BE2C (cell line): ENCODE measurements at regions not wholly inside any gene's neighbourhood (a gene's known extent, or its start where the extent isn't known, plus 50 kb on each side); places are given as distances from the start of the nearest gene placed in this dataset.

ENCODE experiments used
- DNase-seq: peaks from one replicate; pipeline ENCODE4 v3.0.0-alpha.2; 2020
- H3K27me3 ChIP-seq: fragments of 250-450 bp; sonication (Bioruptor Pico); 2 replicates; pipeline ENCODE4 v1.5.1; 2020; ENCODE audit warnings: mild to moderate bottlenecking
- H3K36me3 ChIP-seq: fragments of 250-450 bp; sonication (Bioruptor Pico); 2 replicates; pipeline ENCODE4 v1.5.1; 2020; ENCODE audit warnings: mild to moderate bottlenecking
- H3K4me1 ChIP-seq: fragments of 250-450 bp; sonication (Bioruptor Pico); 2 replicates; pipeline ENCODE4 v1.5.1; 2020
- H3K4me3 ChIP-seq: 2 replicates; pipeline ENCODE4 v1.5.1; 2011; ENCODE audit warnings: low read depth, low read length
- H3K9me3 ChIP-seq: fragments of 250-450 bp; sonication (Bioruptor Pico); 2 replicates; pipeline ENCODE4 v1.5.1; 2020
- CTCF ChIP-seq: IDR thresholded peaks from 2 replicates; pipeline ENCODE4 v1.5.1; 2012; ENCODE audit warnings: mild to moderate bottlenecking, low read depth, low read length

DNA sequence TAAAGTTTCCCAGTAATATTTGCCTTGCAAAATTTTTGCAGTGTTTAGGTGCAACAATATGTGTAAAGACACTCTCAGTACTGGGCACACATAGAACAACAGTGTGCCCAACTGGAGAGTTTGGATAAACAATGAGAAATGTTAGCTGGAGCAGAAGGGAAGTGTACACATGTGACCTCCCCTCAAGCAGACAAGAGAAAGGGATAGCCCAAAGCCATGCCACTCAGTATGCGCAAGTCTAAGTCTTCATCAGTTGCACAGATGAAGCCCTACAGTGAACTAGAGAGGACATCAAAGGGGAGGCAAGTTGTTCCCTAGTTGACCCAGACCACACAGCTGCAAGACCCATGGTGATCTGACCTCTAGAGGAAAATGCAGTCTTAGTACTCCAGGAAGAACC, 97.9 kb upstream of the CDH11 start:
- Histone ChIP-seq H3K9me3 (no peaks in the 10 kb centered on the region), H3K4me1 (no peaks in the 10 kb centered on the region), H3K36me3 (no peaks in the 10 kb centered on the region), H3K27me3 (no peaks in the 10 kb centered on the region), H3K4me3 (no peak overlapping the region)
- DNase-seq: no peak
- no peak for TF ChIP-seq CTCF

GRCh38 chr16:65218348-65218747, 96.5 kb upstream of the CDH11 start:
- DNase-seq: no peak
- no peak for TF ChIP-seq CTCF
- H3K27me3 ChIP-seq: no peaks in the 10 kb centered on the region
- no peak overlapping the region for H3K4me3 ChIP-seq
- no peaks in the 10 kb centered on the region for H3K4me1 ChIP-seq
- H3K9me3 ChIP-seq: no peaks in the 10 kb centered on the region
- H3K36me3 ChIP-seq: no peaks in the 10 kb centered on the region

DNA sequence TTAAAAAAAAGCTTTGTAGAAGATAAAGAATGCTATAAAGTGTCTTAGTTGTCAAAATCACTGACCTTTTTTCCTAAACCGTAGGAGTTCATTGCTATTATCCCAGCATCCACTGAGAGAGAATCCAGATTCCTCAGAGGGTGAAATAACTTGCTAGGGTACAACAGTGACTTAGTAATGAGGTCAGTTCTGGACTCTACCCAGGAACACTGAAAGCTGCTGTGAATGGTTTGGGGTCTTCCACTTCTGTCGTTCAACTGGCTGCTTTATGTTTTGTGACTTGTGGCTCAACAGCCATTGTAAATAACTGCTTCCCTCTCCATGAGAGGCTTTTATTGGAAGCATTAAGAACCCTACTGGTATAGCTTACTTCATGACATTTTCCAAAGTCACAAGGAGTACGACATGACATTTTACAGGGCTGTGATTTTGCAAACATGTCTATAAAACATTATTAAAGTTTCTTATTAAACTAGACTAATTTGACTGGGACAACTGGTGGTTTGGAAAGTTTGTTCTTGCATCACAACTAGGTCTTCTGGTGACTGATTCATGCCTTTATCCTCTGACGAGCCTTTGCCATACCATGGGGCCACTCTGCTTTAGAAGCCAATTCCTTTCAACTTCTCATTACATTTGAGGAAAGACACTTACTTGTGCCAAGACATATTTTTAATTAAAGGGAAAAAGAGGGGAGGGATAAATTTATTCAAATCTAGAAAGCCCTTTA, 92.2 kb upstream of the CDH11 start:
- DNase-seq: no peak
- no peak for TF ChIP-seq CTCF
- no peak overlapping the region for H3K4me3 ChIP-seq
- no peaks in the 10 kb centered on the region for H3K9me3 ChIP-seq
- no peaks in the 10 kb centered on the region for H3K4me1 ChIP-seq
- H3K27me3 ChIP-seq: no peaks in the 10 kb centered on the region
- no peaks in the 10 kb centered on the region for H3K36me3 ChIP-seq

DNA sequence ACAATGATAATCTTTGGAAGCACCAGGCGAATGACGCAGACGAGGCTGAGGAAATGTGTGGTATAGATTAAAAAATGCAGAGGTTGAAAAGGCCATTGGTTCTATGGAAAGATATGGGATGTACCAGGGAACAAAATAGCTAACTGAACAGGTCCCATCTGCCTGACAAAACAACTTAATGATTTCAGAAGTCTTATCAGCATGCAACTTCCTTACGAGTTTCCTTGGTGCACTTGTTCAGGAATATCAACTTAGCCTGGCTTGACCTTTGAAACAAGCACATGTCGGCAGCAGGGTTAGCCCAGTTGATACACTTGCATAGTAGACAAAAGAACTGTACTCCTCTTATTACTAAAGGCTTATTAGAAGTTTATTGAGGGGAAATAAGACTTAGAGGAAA, 90.9 kb upstream of the CDH11 start:
- Histone ChIP-seq H3K36me3 (no peaks in the 10 kb centered on the region), H3K4me1 (no peaks in the 10 kb centered on the region), H3K9me3 (no peaks in the 10 kb centered on the region), H3K4me3 (no peak overlapping the region), H3K27me3 (no peaks in the 10 kb centered on the region)
- TF ChIP-seq CTCF: no peak
- no peak for DNase-seq

- no peaks in the 10 kb centered on the region for H3K27me3 ChIP-seq
- H3K4me3 ChIP-seq: no peak overlapping the region
- no peak for TF ChIP-seq CTCF
- H3K9me3 ChIP-seq: no peaks in the 10 kb centered on the region
- no peaks in the 10 kb centered on the region for H3K36me3 ChIP-seq
- H3K4me1 ChIP-seq: no peaks in the 10 kb centered on the region
- DNase-seq: no peak
Observed at GRCh38 chr16:65212240-65212639, 90.4 kb upstream of the CDH11 start.

- TF ChIP-seq CTCF: no peak
- Histone ChIP-seq H3K36me3 (no peaks in the 10 kb centered on the region), H3K27me3 (no peaks in the 10 kb centered on the region), H3K4me1 (no peaks in the 10 kb centered on the region), H3K4me3 (no peak overlapping the region), H3K9me3 (no peaks in the 10 kb centered on the region)
- no peak for DNase-seq
Observed at GRCh38 chr16:65202461-65202860, 80.6 kb upstream of the CDH11 start.
